Nephron progenitor cell (in vitro differentiated cells): ENCODE measurements at regions not wholly inside any gene's neighbourhood (a gene's known extent, or its start where the extent isn't known, plus 50 kb on each side); places are given as distances from the start of the nearest gene placed in this dataset.

Experiments
- DNase-seq: peaks from one replicate; pipeline ENCODE4 v3.0.0; 2021
- H3K27ac Mint-ChIP-seq: 2 replicates; pipeline ENCODE4 v1.8.0; 2021; ENCODE audit warnings: mild to moderate bottlenecking, moderate library complexity, mixed read lengths
- H3K27me3 Mint-ChIP-seq: 2 replicates; pipeline ENCODE4 v1.8.0; 2021; ENCODE audit warnings: mild to moderate bottlenecking, low read depth, mixed read lengths; ENCODE audit not compliant: poor library complexity
- H3K36me3 Mint-ChIP-seq: 2 replicates; pipeline ENCODE4 v1.8.0; 2021; ENCODE audit warnings: low read depth, mixed read lengths
- H3K4me1 Mint-ChIP-seq: 2 replicates; pipeline ENCODE4 v1.8.0; 2021; ENCODE audit warnings: mixed read lengths
- H3K4me3 Mint-ChIP-seq: 2 replicates; pipeline ENCODE4 v1.8.0; 2021; ENCODE audit warnings: mild to moderate bottlenecking, moderate library complexity, mixed read lengths
- H3K9me3 Mint-ChIP-seq: 2 replicates; pipeline ENCODE4 v1.8.0; 2021; ENCODE audit warnings: mild to moderate bottlenecking, moderate library complexity, mixed read lengths
- CTCF ChIP-seq: fragments of 200-600 bp; sonication (generic); IDR thresholded peaks from 2 replicates; pipeline ENCODE4 v1.5.0; 2021; ENCODE audit warnings: antibody characterized with exemption

- Mint-ChIP-seq H3K27ac (peak overlapping the region; percentile 4), H3K4me1 (peaks cover 11% of the 10 kb centered on the region), H3K36me3 (no peaks in the 10 kb centered on the region), H3K9me3 (peaks cover 19% of the 10 kb centered on the region), H3K4me3 (no peak overlapping the region), H3K27me3 (peaks cover 5% of the 10 kb centered on the region)
- no peak for DNase-seq
- TF ChIP-seq CTCF, result no peak
Measured at GRCh38 chrX:116009861-116010710, 160.5 kb upstream of the AGTR2 start.

- Mint-ChIP-seq H3K4me1 (peaks cover 11% of the 10 kb centered on the region), H3K36me3 (no peaks in the 10 kb centered on the region), H3K27me3 (peaks cover 5% of the 10 kb centered on the region), H3K27ac (no peak overlapping the region), H3K4me3 (no peak overlapping the region), H3K9me3 (peaks cover 19% of the 10 kb centered on the region)
- no peak for DNase-seq
- TF ChIP-seq CTCF, result no peak
Measured at GRCh38 chrX:116010939-116011338, 159.6 kb upstream of the AGTR2 start.

DNA sequence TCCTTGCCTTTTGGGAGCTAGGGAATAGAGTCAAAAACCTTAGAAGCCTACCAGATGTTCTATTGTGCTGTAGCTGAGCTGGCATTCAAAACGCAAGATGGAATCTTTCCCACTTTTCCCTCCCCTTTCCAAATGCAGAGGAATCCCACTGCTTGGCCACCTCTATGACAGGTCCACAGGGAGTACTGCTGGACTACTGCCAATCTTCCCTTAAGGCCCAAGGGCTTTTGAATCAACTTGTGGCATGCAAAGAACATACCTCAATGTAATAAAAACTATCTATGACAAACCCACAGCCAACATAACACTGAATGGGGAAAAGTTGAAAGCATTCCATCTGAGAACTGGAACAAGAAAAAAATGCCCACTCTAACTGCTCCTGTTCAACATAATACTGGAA lies 139.2 kb upstream of the AGTR2 start:
- Mint-ChIP-seq H3K36me3 (no peaks in the 10 kb centered on the region), H3K9me3 (peaks cover 29% of the 10 kb centered on the region), H3K4me3 (no peak overlapping the region), H3K4me1 (no peaks in the 10 kb centered on the region), H3K27me3 (no peaks in the 10 kb centered on the region), H3K27ac (no peak overlapping the region)
- TF ChIP-seq CTCF, result no peak
- DNase-seq, result no peak
